ENCODE measurements at regions not wholly inside any gene's neighbourhood (a gene's known extent, or its start where the extent isn't known, plus 50 kb on each side); places are given as distances from the start of the nearest gene placed in this dataset.

DNA sequence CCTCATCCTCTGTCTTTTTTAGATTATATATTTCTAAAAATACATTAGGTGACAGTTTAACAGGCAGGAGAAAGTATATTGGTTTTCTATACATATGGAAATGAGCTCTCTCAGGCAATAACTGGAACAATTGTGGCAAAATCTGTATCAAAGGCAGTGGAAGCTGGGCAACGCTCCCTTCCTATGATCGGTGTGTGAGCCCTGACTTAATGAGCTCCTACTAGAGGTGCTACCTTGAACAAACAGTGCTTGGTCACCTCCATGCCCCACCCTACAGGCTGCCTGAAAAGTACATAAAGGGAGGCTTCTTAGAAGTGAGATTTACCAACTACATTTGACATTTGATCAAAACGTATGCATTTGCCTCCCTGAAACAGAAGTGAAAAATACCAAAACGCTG lies 185.3 kb downstream of the EFNB2 start:
- TF ChIP-seq, protein P1, sequence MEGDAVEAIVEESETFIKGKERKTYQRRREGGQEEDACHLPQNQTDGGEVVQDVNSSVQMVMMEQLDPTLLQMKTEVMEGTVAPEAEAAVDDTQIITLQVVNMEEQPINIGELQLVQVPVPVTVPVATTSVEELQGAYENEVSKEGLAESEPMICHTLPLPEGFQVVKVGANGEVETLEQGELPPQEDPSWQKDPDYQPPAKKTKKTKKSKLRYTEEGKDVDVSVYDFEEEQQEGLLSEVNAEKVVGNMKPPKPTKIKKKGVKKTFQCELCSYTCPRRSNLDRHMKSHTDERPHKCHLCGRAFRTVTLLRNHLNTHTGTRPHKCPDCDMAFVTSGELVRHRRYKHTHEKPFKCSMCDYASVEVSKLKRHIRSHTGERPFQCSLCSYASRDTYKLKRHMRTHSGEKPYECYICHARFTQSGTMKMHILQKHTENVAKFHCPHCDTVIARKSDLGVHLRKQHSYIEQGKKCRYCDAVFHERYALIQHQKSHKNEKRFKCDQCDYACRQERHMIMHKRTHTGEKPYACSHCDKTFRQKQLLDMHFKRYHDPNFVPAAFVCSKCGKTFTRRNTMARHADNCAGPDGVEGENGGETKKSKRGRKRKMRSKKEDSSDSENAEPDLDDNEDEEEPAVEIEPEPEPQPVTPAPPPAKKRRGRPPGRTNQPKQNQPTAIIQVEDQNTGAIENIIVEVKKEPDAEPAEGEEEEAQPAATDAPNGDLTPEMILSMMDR (IDR thresholded peaks at IDR 0.05): no peak
- TF ChIP-seq POLR2A (IDR thresholded peaks at IDR 0.05): no peak
